NCI-H2227 (cell line): ENCODE measurements at regions not wholly inside any gene's neighbourhood (a gene's known extent, or its start where the extent isn't known, plus 50 kb on each side); places are given as distances from the start of the nearest gene placed in this dataset.

ENCODE experiments used
- DNase-seq: peaks from one replicate; lab custom pipeline; 2025; ENCODE audit not compliant: unreplicated experiment; lab: John Stamatoyannopoulos, UW

DNA sequence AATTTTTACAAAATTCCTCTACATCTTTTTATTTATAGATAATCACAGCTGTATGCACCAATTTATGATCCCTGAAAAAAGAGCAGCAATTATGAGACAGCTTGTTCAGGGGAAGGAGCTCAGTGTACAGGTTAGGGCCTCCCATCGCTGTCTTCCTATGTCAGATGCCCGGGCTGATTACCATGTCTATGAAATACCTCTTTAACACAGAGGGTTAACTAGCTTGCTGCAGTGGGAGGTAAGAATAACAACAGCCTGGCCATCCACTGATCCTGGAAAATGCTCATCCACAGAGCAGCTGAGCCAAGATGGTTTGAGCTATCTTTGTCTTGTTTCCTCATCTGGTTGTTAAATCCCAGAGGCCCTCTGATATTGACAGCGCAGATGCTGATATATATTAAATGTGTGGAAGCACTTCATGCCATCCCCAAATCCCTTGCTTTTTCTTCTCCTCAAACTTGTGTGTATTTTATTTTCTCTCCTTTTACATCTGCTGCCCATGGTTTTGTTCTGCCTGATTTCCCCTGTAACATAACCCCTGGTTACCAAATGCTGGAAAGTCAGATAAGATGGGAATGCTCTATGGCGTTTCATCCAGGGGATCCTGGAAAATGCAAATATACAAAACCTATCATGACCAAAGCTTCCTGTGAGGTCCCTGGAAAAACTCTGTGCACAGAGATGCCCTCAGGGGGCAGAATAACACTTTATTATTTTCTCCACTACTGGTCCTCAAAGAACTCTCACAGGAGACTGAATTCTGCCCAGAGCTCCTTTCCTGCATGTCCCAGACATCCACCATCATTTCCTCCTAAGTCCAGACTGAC, 85.8 kb upstream of the PUDP start:
- DNase-seq: no peak

DNA sequence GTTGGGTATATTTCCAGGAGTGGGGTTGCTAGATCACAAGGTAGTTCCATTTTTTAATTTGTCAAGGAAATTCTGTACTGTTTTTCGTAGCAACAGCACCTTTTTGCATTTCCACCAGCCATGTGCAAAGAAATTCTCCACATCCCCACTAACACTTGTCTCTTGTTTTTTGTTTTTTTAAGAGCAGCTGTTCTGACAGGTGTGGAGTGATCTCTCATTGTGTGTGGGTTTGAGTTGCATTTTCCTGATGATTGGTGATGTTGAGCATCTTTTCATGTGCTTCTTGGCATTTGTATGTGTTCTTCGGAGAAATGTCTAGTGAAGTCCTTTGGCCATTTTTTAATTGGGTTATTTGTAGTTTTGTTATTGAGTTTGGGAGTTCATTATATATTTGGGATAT, 80.3 kb upstream of the PUDP start:
- DNase-seq: no peak

DNA sequence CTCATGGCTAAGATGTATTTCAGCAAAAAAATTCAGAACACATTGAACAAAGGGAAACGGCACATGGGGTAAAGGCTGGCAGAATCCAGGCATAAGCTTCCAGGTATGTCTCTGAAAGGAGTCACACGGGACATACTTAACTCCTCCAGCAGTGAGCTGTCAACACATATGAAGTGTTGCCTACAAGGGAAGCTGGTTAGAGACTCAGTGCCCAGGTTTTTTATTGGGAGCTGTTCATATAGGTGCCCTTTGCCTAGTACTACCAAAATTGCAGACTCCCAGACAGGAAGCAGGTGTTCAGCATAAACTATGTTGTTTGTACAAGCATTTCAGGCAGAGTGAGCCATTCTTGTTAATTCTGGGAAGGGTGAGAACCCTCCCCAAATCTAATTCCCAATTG, 77.4 kb upstream of the PUDP start:
- no peak for DNase-seq

DNA sequence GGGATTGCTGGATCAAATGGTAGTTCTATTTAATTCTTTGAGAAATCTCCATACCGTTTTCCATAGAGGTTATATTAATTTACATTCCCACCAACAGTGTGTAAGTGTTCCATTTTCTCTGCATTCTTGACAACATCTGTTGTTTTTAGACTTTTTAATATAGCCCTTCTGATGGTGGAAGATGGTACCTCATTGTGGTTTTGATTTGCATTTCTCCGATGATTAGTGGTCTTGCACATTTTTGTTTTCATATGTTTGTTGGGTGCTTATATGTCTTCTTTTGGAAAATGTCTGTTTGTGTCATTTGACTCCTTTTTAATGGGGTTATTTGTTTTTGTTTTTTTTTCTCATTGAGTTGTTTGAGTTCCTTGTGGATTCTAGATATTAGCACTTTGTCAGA, 75.3 kb upstream of the PUDP start:
- no peak for DNase-seq

DNA sequence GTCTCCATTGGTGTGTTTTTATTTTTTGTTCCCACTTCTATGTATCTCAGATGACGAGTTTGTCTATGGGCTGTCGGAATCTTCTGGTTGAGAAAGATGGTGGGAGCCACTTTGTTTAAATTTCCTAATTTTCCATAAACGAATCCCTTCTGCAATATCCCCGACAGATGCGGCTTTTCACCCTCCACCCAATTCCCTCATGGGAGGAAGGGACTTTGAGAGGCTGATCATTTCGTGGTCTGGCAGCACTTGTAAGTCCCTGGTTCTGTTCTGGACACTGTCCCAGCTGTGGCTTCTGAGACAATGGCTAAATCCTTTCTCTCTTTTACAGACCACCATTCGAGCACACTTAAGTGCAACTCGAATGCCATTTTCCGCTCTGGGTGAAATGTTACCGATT, 72.2 kb upstream of the PUDP start:
- no peak for DNase-seq

DNA sequence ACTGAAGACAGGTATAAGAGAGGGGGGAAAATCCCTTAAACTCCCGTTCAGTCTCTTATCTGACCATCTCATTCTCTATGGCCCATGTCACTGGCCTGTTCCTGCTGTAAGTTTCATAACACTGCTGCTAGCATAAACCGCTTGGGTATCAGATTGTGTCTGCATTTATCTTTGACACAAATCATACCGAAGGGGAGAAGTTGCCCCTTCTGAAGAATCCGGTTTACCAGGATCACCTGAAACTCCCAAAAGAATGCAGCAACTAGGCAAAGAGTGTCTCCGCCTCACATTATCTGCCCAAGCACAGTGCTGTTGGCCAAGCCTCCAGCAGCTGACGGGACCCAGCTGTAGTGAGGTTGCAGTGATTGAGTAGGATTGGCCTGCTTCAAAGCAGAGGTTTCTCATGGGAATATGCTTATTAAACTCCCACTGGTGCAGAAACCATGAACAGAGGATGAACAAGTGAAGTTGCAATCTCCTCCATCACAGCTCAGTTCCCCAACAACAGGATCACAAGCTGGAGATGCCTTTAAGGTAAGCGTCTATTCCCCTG, 71.3 kb upstream of the PUDP start:
- DNase-seq: no peak

DNA sequence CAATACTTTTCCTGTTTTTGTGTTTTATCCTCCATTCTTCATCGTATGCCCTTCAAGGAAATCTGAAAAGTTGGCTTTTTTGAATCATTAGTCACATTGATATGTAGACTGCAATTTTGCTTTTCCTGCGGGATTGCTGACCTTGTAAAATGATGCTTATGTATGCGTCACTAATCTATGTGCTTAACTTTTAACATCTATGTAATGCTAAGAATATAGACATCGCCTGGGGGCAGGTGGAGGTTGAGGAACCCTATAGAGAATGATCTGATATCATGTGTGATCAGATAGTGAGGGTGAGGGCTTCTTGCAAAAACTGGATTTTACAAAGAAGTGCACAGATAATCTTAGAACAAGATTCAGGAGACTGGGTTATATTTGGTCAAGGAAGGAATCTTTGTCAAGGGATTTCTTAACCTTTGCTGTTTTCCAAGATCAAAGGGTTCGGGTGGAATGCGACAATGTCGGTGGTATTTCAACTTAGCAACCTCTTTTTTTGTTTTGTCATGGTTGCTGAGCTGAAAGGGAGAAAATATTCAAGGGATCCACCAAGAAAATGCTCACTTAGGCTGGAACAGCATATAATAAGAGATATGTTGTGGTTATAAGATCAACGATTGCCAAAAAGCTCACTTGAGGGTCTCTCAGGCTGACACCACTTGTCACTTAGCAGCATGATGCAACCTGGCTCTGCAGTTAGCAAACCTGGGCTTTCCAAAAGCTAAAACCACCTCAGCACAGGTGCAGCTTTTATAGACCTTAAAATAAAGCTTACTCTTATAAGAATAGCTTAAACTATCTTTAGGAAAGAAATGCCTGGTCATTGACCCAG, 70.6 kb upstream of the PUDP start:
- DNase-seq: no peak

DNA sequence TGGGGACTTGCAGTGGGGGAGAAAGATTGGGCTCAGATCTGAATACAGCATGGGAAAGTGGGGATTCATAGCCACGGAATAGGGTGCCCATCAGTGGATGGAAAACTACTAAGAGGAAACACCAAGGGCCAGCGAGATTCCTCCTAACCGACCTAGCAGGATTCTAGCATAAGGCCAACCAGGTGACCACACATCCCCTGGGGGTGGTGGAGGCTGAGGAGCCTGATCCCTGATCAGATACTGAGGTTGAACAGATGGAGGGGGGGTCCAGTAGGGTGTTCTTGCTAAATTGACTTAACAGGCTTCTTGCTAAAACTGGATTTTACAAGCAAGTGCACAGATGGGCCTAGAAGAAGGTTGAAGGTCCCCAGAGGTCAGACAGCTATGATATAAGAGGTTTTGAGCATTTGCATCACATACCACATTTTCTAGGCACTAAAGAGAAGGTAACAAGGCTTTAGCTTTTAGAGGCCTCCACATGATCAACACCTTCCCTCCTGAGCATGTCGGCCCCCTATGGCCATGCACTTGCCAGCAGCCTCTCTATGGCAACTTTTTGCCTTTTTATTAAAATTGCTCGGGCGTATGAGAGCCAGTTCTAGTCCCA, 69.1 kb upstream of the PUDP start:
- DNase-seq: no peak

DNA sequence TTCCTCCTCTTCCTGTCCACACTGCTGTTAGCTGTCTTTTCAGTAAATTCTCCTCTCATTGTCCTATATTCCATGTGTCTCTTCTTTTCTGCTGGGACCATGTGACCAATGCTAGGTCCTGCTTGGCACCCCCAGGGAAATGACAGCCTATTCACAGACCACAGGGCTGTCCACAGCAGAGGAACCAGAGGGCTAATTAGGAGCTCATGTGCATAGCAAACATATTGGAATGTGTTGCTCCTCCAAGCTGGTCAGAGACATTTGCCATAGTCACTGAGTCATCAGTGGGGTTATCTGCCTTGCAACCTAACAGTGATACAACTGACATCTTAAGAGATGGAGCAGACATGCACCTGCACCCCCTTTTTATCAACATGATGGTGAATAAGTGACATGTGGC, 67.9 kb upstream of the PUDP start:
- DNase-seq: no peak

DNA sequence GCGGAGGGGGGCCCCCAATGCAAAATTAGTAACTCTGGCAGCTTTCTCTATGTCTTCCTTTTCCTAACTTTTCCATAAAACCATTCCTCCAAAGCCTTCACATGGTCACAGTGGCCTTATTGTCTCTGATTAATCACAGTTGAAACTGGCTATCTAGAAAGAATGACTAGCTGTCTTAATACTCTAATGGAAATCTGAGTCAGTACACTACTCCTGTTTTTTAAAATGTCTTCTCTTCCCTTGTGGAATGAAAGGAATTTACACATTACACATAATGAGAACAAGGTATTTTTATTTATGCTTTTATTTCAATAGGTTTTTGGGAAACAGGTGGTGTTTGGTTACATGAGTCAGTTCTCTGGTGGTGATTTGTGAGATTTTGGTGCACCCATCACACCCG, 66.3 kb upstream of the PUDP start:
- DNase-seq: no peak

DNA sequence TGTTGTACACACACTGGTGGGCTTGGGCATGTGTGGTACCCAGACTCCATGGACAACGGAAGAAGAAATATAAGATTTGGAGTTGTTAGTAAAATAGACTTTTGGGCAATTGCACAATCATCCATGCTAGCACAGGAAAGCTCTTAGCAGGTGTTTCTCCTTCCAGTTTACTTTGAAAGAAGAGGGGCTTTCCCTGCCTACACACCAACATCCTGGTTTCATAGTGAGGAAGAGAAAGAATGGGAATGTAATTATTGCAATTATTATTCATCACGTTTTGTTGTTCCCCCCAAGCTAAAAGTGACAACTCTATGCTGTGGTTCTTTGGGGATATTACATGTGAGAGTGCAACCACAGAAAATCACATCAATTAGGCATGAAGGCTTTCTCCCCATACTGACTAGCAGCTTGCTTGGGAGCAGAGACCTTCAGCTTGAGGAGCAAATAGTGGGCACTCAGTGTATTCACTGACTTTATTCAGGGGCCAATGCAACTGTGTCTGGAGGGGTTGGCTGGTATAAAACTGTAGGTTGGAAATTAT, 57.2 kb upstream of the PUDP start:
- no peak for DNase-seq

DNA sequence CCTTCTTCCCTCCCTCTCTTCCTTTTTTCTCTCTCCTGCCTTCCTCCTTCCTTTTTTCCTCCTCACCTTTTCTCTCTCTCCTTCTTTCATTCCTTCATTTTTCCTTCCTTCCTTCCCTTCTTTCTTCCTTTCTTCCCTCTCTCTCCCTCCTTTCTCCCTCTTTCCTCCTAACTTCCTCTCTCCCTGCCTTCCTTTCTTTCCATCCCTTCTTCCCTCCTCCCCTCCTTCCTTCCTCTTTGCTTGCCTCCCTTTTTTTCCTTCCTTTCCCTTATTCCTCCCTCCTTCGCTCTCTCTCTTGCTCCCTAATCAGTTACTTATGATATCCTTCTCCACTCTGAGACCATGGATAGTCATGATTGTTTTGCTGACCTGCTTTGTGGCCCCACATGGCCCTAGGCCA, 56.7 kb upstream of the PUDP start:
- DNase-seq: no peak

DNA sequence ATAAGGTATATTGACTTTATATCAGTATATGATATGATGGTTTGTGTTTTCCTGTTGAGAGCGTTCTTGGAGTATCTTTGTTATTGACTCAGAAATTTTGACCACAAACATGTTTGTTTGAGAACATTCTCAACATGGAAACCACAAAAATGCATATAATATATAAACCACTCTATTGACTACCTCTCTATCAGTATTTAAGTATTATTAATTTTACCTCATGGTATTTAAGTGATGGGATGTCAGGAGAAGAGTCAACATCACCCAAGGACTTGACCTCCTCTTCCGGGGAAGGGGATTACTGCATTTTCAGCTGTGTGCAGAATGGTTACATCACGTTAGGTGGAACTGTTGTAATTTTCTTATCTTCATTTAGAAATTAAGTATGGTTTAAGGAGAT, 54.3 kb upstream of the PUDP start:
- DNase-seq: no peak

DNA sequence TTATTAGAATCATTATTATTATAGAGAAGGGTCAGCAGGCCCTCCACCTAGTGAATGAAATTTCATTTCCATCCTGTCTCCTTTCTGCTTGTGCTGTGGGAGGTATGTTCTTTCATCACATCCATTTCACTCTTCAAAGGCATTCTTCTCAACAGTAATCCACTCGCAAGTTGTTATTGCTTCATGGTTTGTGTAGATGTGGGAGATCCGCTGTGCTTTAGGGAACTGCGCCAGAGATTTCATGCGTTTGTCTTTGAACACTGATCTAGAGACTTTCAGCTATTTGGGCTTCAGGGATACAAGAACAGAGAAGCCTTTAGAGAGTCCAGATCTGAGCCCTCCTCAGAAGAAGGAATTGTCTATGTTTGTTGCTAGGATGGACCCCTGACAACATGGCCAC, 53.5 kb upstream of the PUDP start:
- DNase-seq: no peak

DNA sequence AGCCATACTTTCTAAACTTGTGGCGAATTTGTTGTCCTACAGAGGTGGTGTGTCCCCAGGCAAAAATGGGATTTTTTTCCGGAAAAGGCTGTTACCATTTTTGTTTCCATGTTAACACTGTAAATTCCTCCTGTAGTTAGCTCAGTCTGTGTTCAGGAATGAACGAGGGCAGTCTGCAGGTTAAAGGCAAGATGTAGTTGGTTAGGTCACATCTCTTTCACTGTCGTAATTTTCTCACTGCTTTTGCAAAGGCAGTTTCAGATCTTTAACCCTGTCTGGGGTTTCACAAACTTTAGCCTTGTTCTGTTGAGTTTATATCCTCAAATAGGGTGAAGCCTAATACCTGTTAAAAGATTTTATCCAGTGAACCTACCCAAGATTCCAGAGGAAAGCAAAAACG, 50.5 kb upstream of the PUDP start:
- DNase-seq: no peak
